Loucy (cell line): ENCODE measurements at regions not wholly inside any gene's neighbourhood (a gene's known extent, or its start where the extent isn't known, plus 50 kb on each side); places are given as distances from the start of the nearest gene placed in this dataset.

Experiments
- CTCF ChIP-seq: fragments of 200-600 bp; sonication (generic); conservative IDR thresholded peaks from 2 replicates; pipeline ENCODE4 v1.5.1; 2014; ENCODE audit warnings: mild to moderate bottlenecking, antibody characterized with exemption, low read length
- EZH2phosphoT487 ChIP-seq: fragments of 200-600 bp; IDR thresholded peaks from 2 replicates; pipeline ENCODE4 v1.6.1; 2018; ENCODE audit warnings: antibody characterized with exemption, mild to moderate bottlenecking, moderate library complexity, borderline replicate concordance

GRCh38 chr6:156617376-156617775, 159.8 kb upstream of the ARID1B start:
- TF ChIP-seq CTCF: no peak
- no peak for TF ChIP-seq EZH2phosphoT487
